Loucy (cell line): ENCODE measurements at regions not wholly inside any gene's neighbourhood (a gene's known extent, or its start where the extent isn't known, plus 50 kb on each side); places are given as distances from the start of the nearest gene placed in this dataset.

ENCODE experiments used
- H2AFZ ChIP-seq: fragments of 200-600 bp; sonication (generic); 2 replicates; pipeline ENCODE4 v1.6.0; 2016; ENCODE audit warnings: antibody characterized with exemption, mild to moderate bottlenecking, low read length, moderate library complexity
- H3F3A ChIP-seq: fragments of 200-600 bp; 2 replicates; pipeline ENCODE4 v1.6.0; 2016; ENCODE audit warnings: antibody characterized with exemption, low read depth, mild to moderate bottlenecking
- H3K27me3 ChIP-seq: fragments of 200-600 bp; sonication (generic); 2 replicates; pipeline ENCODE4 v1.6.1; 2014; ENCODE audit warnings: low read length, mild to moderate bottlenecking; ENCODE audit not compliant: insufficient read depth, poor library complexity, severe bottlenecking
- H3K36me3 ChIP-seq: fragments of 200-600 bp; sonication (generic); 2 replicates; pipeline ENCODE4 v1.6.1; 2016; ENCODE audit warnings: low read length; ENCODE audit not compliant: insufficient read depth
- H3K4me1 ChIP-seq: fragments of 200-600 bp; sonication (generic); 2 replicates; pipeline ENCODE4 v1.5.1; 2014; ENCODE audit warnings: low read length, mild to moderate bottlenecking; ENCODE audit not compliant: insufficient read depth, poor library complexity, severe bottlenecking
- H3K4me2 ChIP-seq: fragments of 200-600 bp; sonication (generic); 2 replicates; pipeline ENCODE4 v1.6.0; 2014; ENCODE audit warnings: antibody characterized with exemption, low read length, low read depth, mild to moderate bottlenecking; ENCODE audit not compliant: poor library complexity, severe bottlenecking
- H3K4me3 ChIP-seq: fragments of 200-600 bp; sonication (generic); 2 replicates; pipeline ENCODE4 v1.5.1; 2014; ENCODE audit warnings: low read length, mild to moderate bottlenecking, mixed read lengths; ENCODE audit not compliant: poor library complexity, severe bottlenecking
- H3K79me2 ChIP-seq: fragments of 200-600 bp; sonication (generic); 2 replicates; pipeline ENCODE4 v1.6.1; 2014; ENCODE audit warnings: low read length; ENCODE audit not compliant: insufficient read depth
- H3K9ac ChIP-seq: fragments of 200-600 bp; sonication (generic); 2 replicates; pipeline ENCODE4 v1.6.0; 2014; ENCODE audit warnings: mild to moderate bottlenecking, low read depth, low read length, moderate library complexity; ENCODE audit not compliant: poor library complexity, severe bottlenecking
- H3K9me2 ChIP-seq: fragments of 200-600 bp; sonication (generic); replicated peaks from 2 replicates; pipeline ENCODE4 v1.6.1; 2016; ENCODE audit warnings: low read depth, low read length, mixed read lengths
- H3K9me3 ChIP-seq: fragments of 200-600 bp; sonication (generic); 2 replicates; pipeline ENCODE4 v1.6.1; 2014; ENCODE audit warnings: mild to moderate bottlenecking, antibody characterized with exemption, low read length, low read depth; ENCODE audit not compliant: insufficient read depth
- H4K20me1 ChIP-seq: fragments of 200-600 bp; sonication (generic); 2 replicates; pipeline ENCODE4 v1.6.0; 2014; ENCODE audit warnings: antibody characterized with exemption, low read length, mild to moderate bottlenecking; ENCODE audit not compliant: insufficient read depth, poor library complexity, severe bottlenecking
- EZH2phosphoT487 ChIP-seq: fragments of 200-600 bp; IDR thresholded peaks from 2 replicates; pipeline ENCODE4 v1.6.1; 2018; ENCODE audit warnings: antibody characterized with exemption, mild to moderate bottlenecking, moderate library complexity, borderline replicate concordance
- TF ChIP-seq, protein P1 (sequence below): fragments of 200-600 bp; sonication (generic); conservative IDR thresholded peaks from 2 replicates; pipeline ENCODE4 v1.5.1; 2014; ENCODE audit warnings: mild to moderate bottlenecking, antibody characterized with exemption, low read length

DNA sequence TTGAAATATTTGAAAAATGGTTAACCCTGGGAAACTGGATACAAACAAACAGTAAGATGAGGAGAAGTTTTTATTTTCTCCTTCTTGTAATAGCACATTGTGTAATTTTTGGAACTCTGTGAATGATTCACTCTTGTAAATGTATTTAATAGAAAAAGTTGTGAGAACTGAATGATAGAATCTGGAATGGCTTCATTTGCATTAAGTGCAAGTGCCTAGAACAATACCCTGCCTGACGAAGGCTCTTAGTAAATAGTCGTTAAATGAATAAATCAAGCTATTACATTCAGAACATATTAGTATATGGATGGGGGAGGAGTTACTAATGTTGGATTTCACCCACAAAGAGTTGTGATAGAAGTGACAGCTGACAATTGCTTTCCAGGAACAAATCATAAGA is 442.5 kb downstream of the EFNA5 start:
- Histone ChIP-seq H3F3A (no peaks in the 10 kb centered on the region), H3K4me1 (no peaks in the 10 kb centered on the region), H3K4me3 (no peak overlapping the region), H3K4me2 (no peak overlapping the region), H3K79me2 (no peaks in the 10 kb centered on the region), H3K9me3 (no peaks in the 10 kb centered on the region), H3K27me3 (no peaks in the 10 kb centered on the region), H3K9ac (no peak overlapping the region), H3K9me2 (no peaks in the 10 kb centered on the region), H3K36me3 (no peaks in the 10 kb centered on the region), H4K20me1 (no peaks in the 10 kb centered on the region), H2AFZ (no peak overlapping the region)
- no peak for TF ChIP-seq EZH2phosphoT487
- TF ChIP-seq, protein P1, sequence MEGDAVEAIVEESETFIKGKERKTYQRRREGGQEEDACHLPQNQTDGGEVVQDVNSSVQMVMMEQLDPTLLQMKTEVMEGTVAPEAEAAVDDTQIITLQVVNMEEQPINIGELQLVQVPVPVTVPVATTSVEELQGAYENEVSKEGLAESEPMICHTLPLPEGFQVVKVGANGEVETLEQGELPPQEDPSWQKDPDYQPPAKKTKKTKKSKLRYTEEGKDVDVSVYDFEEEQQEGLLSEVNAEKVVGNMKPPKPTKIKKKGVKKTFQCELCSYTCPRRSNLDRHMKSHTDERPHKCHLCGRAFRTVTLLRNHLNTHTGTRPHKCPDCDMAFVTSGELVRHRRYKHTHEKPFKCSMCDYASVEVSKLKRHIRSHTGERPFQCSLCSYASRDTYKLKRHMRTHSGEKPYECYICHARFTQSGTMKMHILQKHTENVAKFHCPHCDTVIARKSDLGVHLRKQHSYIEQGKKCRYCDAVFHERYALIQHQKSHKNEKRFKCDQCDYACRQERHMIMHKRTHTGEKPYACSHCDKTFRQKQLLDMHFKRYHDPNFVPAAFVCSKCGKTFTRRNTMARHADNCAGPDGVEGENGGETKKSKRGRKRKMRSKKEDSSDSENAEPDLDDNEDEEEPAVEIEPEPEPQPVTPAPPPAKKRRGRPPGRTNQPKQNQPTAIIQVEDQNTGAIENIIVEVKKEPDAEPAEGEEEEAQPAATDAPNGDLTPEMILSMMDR = no peak

DNA sequence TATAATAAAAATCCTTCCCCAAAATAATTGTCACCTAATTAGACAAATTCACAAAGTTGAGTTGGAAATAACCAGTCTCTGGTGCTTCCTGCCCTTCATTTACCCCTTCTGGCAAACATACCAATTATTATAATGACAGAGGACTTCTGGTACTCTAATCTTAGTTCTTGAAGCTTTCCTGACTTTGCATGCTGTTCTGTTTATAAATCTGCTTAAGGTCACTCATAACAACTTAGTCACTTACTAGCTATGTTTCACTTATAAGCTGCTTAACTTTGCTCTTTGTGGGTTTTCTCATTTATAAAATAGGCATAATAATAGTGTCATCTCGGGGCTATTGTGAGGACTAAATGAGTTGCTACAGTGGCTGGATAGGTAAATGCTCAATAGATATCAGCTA is 446.5 kb downstream of the EFNA5 start:
- H3K36me3 ChIP-seq = no peaks in the 10 kb centered on the region
- no peaks in the 10 kb centered on the region for H3F3A ChIP-seq
- H3K79me2 ChIP-seq = no peaks in the 10 kb centered on the region
- TF ChIP-seq EZH2phosphoT487 = no peak
- no peak overlapping the region for H2AFZ ChIP-seq
- no peak overlapping the region for H3K4me3 ChIP-seq
- H4K20me1 ChIP-seq = no peaks in the 10 kb centered on the region
- no peak overlapping the region for H3K4me2 ChIP-seq
- no peak overlapping the region for H3K9ac ChIP-seq
- H3K4me1 ChIP-seq = no peaks in the 10 kb centered on the region
- H3K9me3 ChIP-seq = no peaks in the 10 kb centered on the region
- H3K27me3 ChIP-seq = no peaks in the 10 kb centered on the region
- H3K9me2 ChIP-seq = no peaks in the 10 kb centered on the region

DNA sequence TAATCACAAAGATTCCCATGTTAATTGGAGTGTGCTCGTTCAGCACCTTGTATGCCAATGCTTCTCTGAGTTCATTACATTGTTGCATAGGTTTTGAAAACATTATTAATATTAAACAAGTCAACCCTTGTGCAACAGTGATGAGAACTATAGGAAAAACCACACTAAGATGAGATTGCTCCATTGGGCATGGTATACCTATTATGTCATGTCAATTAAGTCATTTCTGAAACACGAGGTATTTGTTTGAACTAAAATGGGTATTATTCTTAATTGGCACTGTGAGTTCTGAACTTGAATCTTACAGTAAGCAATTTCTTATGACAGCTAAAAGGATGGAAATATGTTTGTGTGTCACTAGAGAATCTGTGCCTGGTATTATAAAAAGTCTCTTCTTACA is 447.7 kb downstream of the EFNA5 start:
- TF ChIP-seq, protein P1 = no peak
- TF ChIP-seq EZH2phosphoT487 = no peak
- no peaks in the 10 kb centered on the region for H3K79me2 ChIP-seq
- no peaks in the 10 kb centered on the region for H3K9me2 ChIP-seq
- no peak overlapping the region for H3K4me3 ChIP-seq
- H3K4me1 ChIP-seq = no peaks in the 10 kb centered on the region
- H3K9ac ChIP-seq = no peak overlapping the region
- H4K20me1 ChIP-seq = no peaks in the 10 kb centered on the region
- no peaks in the 10 kb centered on the region for H3F3A ChIP-seq
- no peak overlapping the region for H3K4me2 ChIP-seq
- H3K36me3 ChIP-seq = no peaks in the 10 kb centered on the region
- no peaks in the 10 kb centered on the region for H3K9me3 ChIP-seq
- no peak overlapping the region for H2AFZ ChIP-seq
- H3K27me3 ChIP-seq = no peaks in the 10 kb centered on the region

DNA sequence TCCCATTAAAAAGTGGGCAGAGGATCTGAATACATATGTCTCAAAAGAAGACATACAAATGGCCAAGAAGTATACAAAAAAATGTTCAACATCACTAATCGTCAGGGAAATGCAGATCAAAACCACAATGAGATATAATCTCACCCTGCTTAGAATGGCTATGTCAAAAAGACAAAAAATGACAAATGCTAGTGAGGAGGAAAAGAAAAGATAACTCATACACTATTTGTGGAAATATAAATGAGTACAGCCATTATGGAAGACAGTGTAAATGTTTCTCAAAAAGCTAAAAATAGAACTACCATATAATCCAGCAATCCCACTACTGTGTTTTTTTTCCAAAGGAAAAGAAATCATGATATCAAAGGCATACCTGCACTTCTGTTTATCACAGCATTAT is 450.7 kb downstream of the EFNA5 start:
- no peak overlapping the region for H3K4me2 ChIP-seq
- TF ChIP-seq, protein P1 = no peak
- no peak for TF ChIP-seq EZH2phosphoT487
- no peaks in the 10 kb centered on the region for H3K9me2 ChIP-seq
- H4K20me1 ChIP-seq = no peaks in the 10 kb centered on the region
- H3K4me1 ChIP-seq = no peaks in the 10 kb centered on the region
- no peaks in the 10 kb centered on the region for H3F3A ChIP-seq
- H3K79me2 ChIP-seq = no peaks in the 10 kb centered on the region
- H3K36me3 ChIP-seq = no peaks in the 10 kb centered on the region
- no peaks in the 10 kb centered on the region for H3K9me3 ChIP-seq
- no peaks in the 10 kb centered on the region for H3K27me3 ChIP-seq
- H2AFZ ChIP-seq = no peak overlapping the region
- no peak overlapping the region for H3K4me3 ChIP-seq
- H3K9ac ChIP-seq = no peak overlapping the region
